Endothelial cell of umbilical vein (primary cell): ENCODE measurements at regions not wholly inside any gene's neighbourhood (a gene's known extent, or its start where the extent isn't known, plus 50 kb on each side); places are given as distances from the start of the nearest gene placed in this dataset.

ENCODE experiments used
- BruUV-seq: library from RNA; stranded (reverse); fragments of 400-500 nt; replicated peaks from 2 replicates; lab custom pipeline; 2021; lab: Mats Ljungman, UMichigan
- CTCF ChIA-PET: fragments of 300-600, 350-600 bp; sonication (Branson Sonifier 250); formaldehyde crosslinking; loops from one replicate; lab custom pipeline; 2021; ENCODE audit warnings: antibody characterized with exemption, inconsistent platforms; lab: Charles Lee
- POLR2A ChIA-PET: fragments of 300-600, 350-600 bp; sonication (Branson Sonifier 250); formaldehyde crosslinking; loops from one replicate; lab custom pipeline; 2021; ENCODE audit warnings: antibody characterized with exemption, inconsistent platforms; lab: Charles Lee
- DNase-seq: peaks from one replicate; pipeline ENCODE4 v3.0.0-alpha.2; 2011; ENCODE audit warnings: low read depth, low spot score
- FAIRE-seq: peaks from 2 replicates; lab custom pipeline; 2011; peaks lifted over from hg19 to GRCh38; lab: Jason Lieb, UNC
- H2AFZ ChIP-seq: 2 replicates; pipeline ENCODE4 v1.6.0; 2012; ENCODE audit warnings: low read depth, low read length, control low read depth, inconsistent platforms
- H3K27ac ChIP-seq: 2 replicates; pipeline ENCODE4 v1.5.1; 2011; ENCODE audit warnings: low read depth, mild to moderate bottlenecking, control low read depth, low read length, moderate library complexity; ENCODE audit not compliant: insufficient read depth
- H3K27me3 ChIP-seq, 2 experiments: 2 replicates each; pipeline versions ENCODE4 v1.6.0 to v1.6.1; 2011; ENCODE audit warnings: low read length in 2 of 2, mixed read lengths in 1 of 2; ENCODE audit not compliant: control insufficient read depth in 2 of 2, insufficient read depth in 2 of 2
- H3K36me3 ChIP-seq, 2 experiments: 2 replicates in 1 of 2; 3 replicates in 1 of 2; pipeline ENCODE4 v1.5.1; 2011; ENCODE audit warnings: low read length in 2 of 2, mild to moderate bottlenecking in 1 of 2, moderate library complexity in 1 of 2; ENCODE audit not compliant: control insufficient read depth in 2 of 2, insufficient read depth in 2 of 2; ENCODE audit errors: extremely low read depth in 1 of 2
- H3K4me1 ChIP-seq: 3 replicates; pipeline ENCODE4 v1.5.1; 2011; ENCODE audit warnings: mild to moderate bottlenecking, low read length; ENCODE audit not compliant: control insufficient read depth, insufficient read depth; ENCODE audit errors: extremely low read depth
- H3K4me2 ChIP-seq: 2 replicates; pipeline ENCODE4 v1.6.1; 2011; ENCODE audit warnings: low read length, control low read depth, mixed read lengths; ENCODE audit not compliant: insufficient read depth
- H3K4me3 ChIP-seq, 3 experiments: fragments of 200-600 bp in 1 of 3; sonication (generic), shearing (Covaris generic) in 1 of 3; replicated peaks in 1 of 3; 2 replicates each; pipeline ENCODE4 v1.5.1; 2011 to 2016; ENCODE audit warnings: control low read depth in 3 of 3, low read length in 3 of 3, mild to moderate bottlenecking in 2 of 3, inconsistent platforms in 1 of 3, low read depth in 1 of 3, moderate library complexity in 1 of 3; ENCODE audit not compliant: insufficient read depth in 1 of 3
- H3K79me2 ChIP-seq: 2 replicates; pipeline ENCODE4 v1.6.0; 2012; ENCODE audit warnings: low read length, inconsistent platforms; ENCODE audit not compliant: control insufficient read depth, insufficient read depth
- H3K9ac ChIP-seq: replicated peaks from 2 replicates; pipeline ENCODE3; 2011; ENCODE audit warnings: low read length, control low read depth; ENCODE audit not compliant: insufficient read depth; ENCODE audit errors: extremely low read depth
- H3K9me1 ChIP-seq: replicated peaks from 3 replicates; pipeline ENCODE4 v1.6.0; 2011; ENCODE audit warnings: mild to moderate bottlenecking, low read length; ENCODE audit not compliant: control insufficient read depth, insufficient read depth; ENCODE audit errors: extremely low read depth
- H3K9me3 ChIP-seq: replicated peaks from 2 replicates; pipeline ENCODE4 v1.5.1; 2012; ENCODE audit warnings: low read length, inconsistent platforms; ENCODE audit not compliant: control insufficient read depth, insufficient read depth
- H4K20me1 ChIP-seq: replicated peaks from 2 replicates; pipeline ENCODE3; 2011; ENCODE audit warnings: mild to moderate bottlenecking, low read length; ENCODE audit not compliant: control insufficient read depth, insufficient read depth; ENCODE audit errors: extremely low read depth
- MYC ChIP-seq: IDR thresholded peaks from one replicate; pipeline ENCODE4 v1.6.1; 2011; ENCODE audit warnings: mild to moderate bottlenecking, low read depth, low read length
- POLR2AphosphoS5 ChIP-seq: IDR thresholded peaks from 2 replicates; pipeline ENCODE4 v1.6.1; 2012; ENCODE audit warnings: low read depth, mild to moderate bottlenecking, control low read depth, low read length, moderate library complexity; ENCODE audit not compliant: insufficient read depth
- dilution Hi-C: fragments of 300-500 bp; cut with MboI; formaldehyde crosslinking; loops from one replicate; pipeline ENCODE4 v1.15.0; 2019; ENCODE audit warnings: low sequenced_read_pairs; ENCODE audit not compliant: extremely low pct_ligation_motif_present
- intact Hi-C: fragments of 100-400 bp; cut with micrococcal nuclease; formaldehyde crosslinking; loops from one replicate; pipeline ENCODE4 v1.10.0; 2022
- TF ChIP-seq, protein P1 (sequence below), 2 donors: IDR thresholded peaks; 1 replicate in 1 of 2; 2 replicates in 1 of 2; pipeline ENCODE4 v1.5.1; 2011; ENCODE audit warnings: low read length in 2 of 2, mild to moderate bottlenecking in 2 of 2, moderate library complexity in 2 of 2, control low read depth in 1 of 2, inconsistent platforms in 1 of 2, low read depth in 1 of 2; ENCODE audit not compliant: insufficient read depth in 1 of 2; ENCODE audit errors: extremely low read depth in 1 of 2

- dilution Hi-C loops (no loop called here), intact Hi-C loops (no loop called here)
- Histone ChIP-seq H3K27ac (no peak overlapping the region), H3K4me3 (no peak overlapping the region), H3K4me2 (no peak overlapping the region), H2AFZ (no peak overlapping the region), H3K9me1 (no peaks in the 10 kb centered on the region), H3K4me1 (no peaks in the 10 kb centered on the region), H3K36me3 (no peaks in the 10 kb centered on the region), H3K9me3 (no peaks in the 10 kb centered on the region), H3K79me2 (no peaks in the 10 kb centered on the region), H3K9ac (no peak overlapping the region), H3K27me3 (no peaks in the 10 kb centered on the region), H4K20me1 (no peaks in the 10 kb centered on the region)
- DNase-seq, result no peak
- no peak for TF ChIP-seq POLR2AphosphoS5
- TF ChIP-seq, protein P1, sequence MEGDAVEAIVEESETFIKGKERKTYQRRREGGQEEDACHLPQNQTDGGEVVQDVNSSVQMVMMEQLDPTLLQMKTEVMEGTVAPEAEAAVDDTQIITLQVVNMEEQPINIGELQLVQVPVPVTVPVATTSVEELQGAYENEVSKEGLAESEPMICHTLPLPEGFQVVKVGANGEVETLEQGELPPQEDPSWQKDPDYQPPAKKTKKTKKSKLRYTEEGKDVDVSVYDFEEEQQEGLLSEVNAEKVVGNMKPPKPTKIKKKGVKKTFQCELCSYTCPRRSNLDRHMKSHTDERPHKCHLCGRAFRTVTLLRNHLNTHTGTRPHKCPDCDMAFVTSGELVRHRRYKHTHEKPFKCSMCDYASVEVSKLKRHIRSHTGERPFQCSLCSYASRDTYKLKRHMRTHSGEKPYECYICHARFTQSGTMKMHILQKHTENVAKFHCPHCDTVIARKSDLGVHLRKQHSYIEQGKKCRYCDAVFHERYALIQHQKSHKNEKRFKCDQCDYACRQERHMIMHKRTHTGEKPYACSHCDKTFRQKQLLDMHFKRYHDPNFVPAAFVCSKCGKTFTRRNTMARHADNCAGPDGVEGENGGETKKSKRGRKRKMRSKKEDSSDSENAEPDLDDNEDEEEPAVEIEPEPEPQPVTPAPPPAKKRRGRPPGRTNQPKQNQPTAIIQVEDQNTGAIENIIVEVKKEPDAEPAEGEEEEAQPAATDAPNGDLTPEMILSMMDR (IDR thresholded peaks at IDR 0.05; ENCODE audit: extremely low read depth in 1 of 2, insufficient read depth in 1 of 2, low read depth in 1 of 2, low read length in 2 of 2), result no peak
- ChIA-PET CTCF (interaction anchor here (0.6 kb wide), 1 partner anchor 25 kb away, joined by 3 read pairs; no protein-coding TSS in a partner anchor), POLR2A (no interaction called here)
- no peak for FAIRE-seq
- no TSS peak for BruUV-seq
Observed at GRCh38 chr7:152537639-152538038, 101.8 kb upstream of the KMT2C start.

DNA sequence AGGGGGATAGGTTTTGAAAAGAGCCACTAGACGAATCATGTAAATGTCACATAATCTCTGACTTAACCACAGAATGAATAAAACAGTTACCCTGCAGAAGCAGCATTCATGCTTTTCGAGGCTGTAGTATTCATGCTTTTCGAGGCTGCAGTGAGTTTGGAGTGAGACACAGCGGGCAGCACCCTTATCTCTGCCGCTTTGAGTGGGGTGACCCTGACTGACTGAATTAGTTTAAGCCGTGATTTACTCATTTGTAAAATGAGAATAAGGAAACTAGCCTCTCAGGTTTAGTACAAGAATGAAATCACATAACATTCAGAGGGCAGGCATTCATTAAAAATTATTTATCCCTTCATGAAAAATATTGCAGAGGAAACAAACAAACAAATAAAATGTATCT lies 92.8 kb upstream of the KMT2C start:
- POLR2A ChIA-PET, result no interaction called here
- no peaks in the 10 kb centered on the region for H4K20me1 ChIP-seq
- dilution Hi-C loops, result no loop called here
- H3K4me2 ChIP-seq, result no peak overlapping the region
- H3K9me3 ChIP-seq, result no peaks in the 10 kb centered on the region
- DNase-seq, result no peak
- no peak overlapping the region for H3K9ac ChIP-seq
- TF ChIP-seq MYC, result no peak
- no peaks in the 10 kb centered on the region for H3K4me1 ChIP-seq
- no peak overlapping the region for H2AFZ ChIP-seq
- no peaks in the 10 kb centered on the region for H3K9me1 ChIP-seq
- H3K27me3 ChIP-seq, result no peaks in the 10 kb centered on the region
- BruUV-seq, result no TSS peak
- no peaks in the 10 kb centered on the region for H3K79me2 ChIP-seq
- FAIRE-seq, result no peak
- no peaks in the 10 kb centered on the region for H3K36me3 ChIP-seq
- CTCF ChIA-PET, result no interaction called here
- intact Hi-C loops, result no loop called here
- no peak overlapping the region for H3K4me3 ChIP-seq
- no peak overlapping the region for H3K27ac ChIP-seq
